ENCODE measurements at regions not wholly inside any gene's neighbourhood (a gene's known extent, or its start where the extent isn't known, plus 50 kb on each side); places are given as distances from the start of the nearest gene placed in this dataset.

DNA sequence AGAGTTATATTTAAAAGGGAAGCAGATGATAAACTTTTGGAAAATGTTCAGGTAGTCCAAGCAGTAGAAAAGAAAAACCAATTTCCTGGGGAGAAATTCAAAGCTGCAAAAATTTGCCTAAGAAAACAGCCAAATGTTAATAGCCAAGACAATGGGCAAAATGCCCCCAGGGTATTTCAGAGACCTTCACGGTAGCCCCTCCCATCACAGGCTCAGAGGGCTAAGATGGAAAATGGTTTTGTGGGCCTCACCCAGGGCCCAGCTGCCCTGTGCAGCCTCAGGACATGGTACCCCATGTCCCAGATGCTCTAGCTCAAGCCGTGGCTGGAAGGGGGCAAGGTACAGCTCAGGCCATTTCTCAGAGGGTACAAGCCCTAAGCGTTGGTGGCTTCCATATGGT lies 391.0 kb downstream of the ZIC4 start:
- no peaks in the 10 kb centered on the region for H4K20me1 ChIP-seq (ENCODE audit: control insufficient read depth, insufficient read depth)
- no peak for FAIRE-seq
- ChIA-PET CTCF (no interaction called here), RAD21 (ENCODE audit: unreplicated experiment) (no interaction called here), SMC1A (ENCODE audit: uncharacterized antibody, unreplicated experiment) (interaction anchor here (0.6 kb wide), 1 partner anchor 461 kb away, joined by 3 read pairs; no protein-coding TSS in a partner anchor), POLR2A (no interaction called here)
- no peak overlapping the region for H3K27ac ChIP-seq (ENCODE audit: control insufficient read depth, insufficient read depth)
- no peak overlapping the region for H3K4me3 ChIP-seq
- H2AFZ ChIP-seq (ENCODE audit: control insufficient read depth, low read depth, low read length): no peak overlapping the region
- BruUV-seq (replicated peaks): no TSS peak
- no peak overlapping the region for H3K4me2 ChIP-seq (ENCODE audit: control insufficient read depth, insufficient read depth)
- no peaks in the 10 kb centered on the region for H3K36me3 ChIP-seq (ENCODE audit: control insufficient read depth in 2 of 2, insufficient read depth in 2 of 2, low read length in 1 of 2)
- DNase-seq (ENCODE audit: low read depth, low spot score): no peak
- H3K27me3 ChIP-seq (replicated peaks in 1 of 2; ENCODE audit: control insufficient read depth in 2 of 2, insufficient read depth in 2 of 2, low read length in 1 of 2): no peaks in the 10 kb centered on the region
- in situ Hi-C loops (cut with MboI): no loop called here
- H3K79me2 ChIP-seq (ENCODE audit: control insufficient read depth, insufficient read depth, low read length): no peaks in the 10 kb centered on the region
- ATAC-seq: no peak
- H3K4me1 ChIP-seq (ENCODE audit: control insufficient read depth, insufficient read depth, low read length): no peaks in the 10 kb centered on the region
- H3K9ac ChIP-seq (ENCODE audit: control insufficient read depth, insufficient read depth, low read length): no peak overlapping the region
- no peak for TF ChIP-seq FOS (IDR thresholded peaks at IDR 0.05; ENCODE audit: borderline replicate concordance, extremely low read depth, insufficient read length)
- TF ChIP-seq SMAD5 (IDR thresholded peaks at IDR 0.05; ENCODE audit: low read depth): no peak
- TF ChIP-seq ZNF207 (IDR thresholded peaks at IDR 0.05; ENCODE audit: borderline replicate concordance): no peak
- no peaks in the 10 kb centered on the region for H3K9me3 ChIP-seq (replicated peaks; ENCODE audit: control insufficient read depth, insufficient read depth, low read length)
- 8% methylated on average over 3 of the region's 3 CpGs for WGBS (ENCODE audit: insufficient coverage, insufficient replicate concordance, low lambda C conversion rate, missing lambda C conversion rate)
- intact Hi-C loops (cut with micrococcal nuclease; ENCODE audit: unreplicated experiment): no loop called here

DNA sequence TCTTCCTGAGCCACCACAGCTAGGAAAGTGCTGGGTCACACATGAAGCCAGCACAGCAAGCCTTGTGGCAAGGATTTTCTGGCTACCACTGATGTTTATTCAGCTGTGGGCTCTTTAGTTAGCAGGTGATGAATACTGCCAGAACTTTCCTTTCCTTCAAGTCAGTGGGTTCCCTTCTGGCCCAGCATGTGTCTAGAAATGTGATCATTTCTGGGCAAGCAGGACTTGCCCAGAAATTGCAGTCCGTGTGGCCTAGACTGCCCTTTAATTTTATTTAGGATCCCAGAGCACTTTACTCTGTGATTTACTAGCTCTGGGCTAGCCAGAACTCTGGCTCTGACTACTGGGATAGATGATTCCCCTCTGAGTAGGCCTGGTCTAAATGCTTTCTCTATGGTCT lies 397.5 kb downstream of the ZIC4 start:
- CTCF ChIA-PET: no interaction called here
- SMC1A ChIA-PET (ENCODE audit: uncharacterized antibody, unreplicated experiment): no interaction called here
- Histone ChIP-seq H3K36me3 (ENCODE audit: control insufficient read depth in 2 of 2, insufficient read depth in 2 of 2, low read length in 1 of 2) (no peaks in the 10 kb centered on the region), H3K9me3 (replicated peaks; ENCODE audit: control insufficient read depth, insufficient read depth, low read length) (no peaks in the 10 kb centered on the region), H4K20me1 (ENCODE audit: control insufficient read depth, insufficient read depth) (no peaks in the 10 kb centered on the region), H2AFZ (ENCODE audit: control insufficient read depth, low read depth, low read length) (no peak overlapping the region), H3K4me1 (ENCODE audit: control insufficient read depth, insufficient read depth, low read length) (no peaks in the 10 kb centered on the region), H3K27me3 (replicated peaks in 1 of 2; ENCODE audit: control insufficient read depth in 2 of 2, insufficient read depth in 2 of 2, low read length in 1 of 2) (no peaks in the 10 kb centered on the region), H3K4me3 (no peak overlapping the region), H3K79me2 (ENCODE audit: control insufficient read depth, insufficient read depth, low read length) (no peaks in the 10 kb centered on the region), H3K27ac (ENCODE audit: control insufficient read depth, insufficient read depth) (no peak overlapping the region), H3K4me2 (ENCODE audit: control insufficient read depth, insufficient read depth) (no peak overlapping the region), H3K9ac (ENCODE audit: control insufficient read depth, insufficient read depth, low read length) (no peak overlapping the region)
- in situ Hi-C loops (cut with MboI): no loop called here
- intact Hi-C loops (cut with micrococcal nuclease; ENCODE audit: unreplicated experiment): no loop called here
- no TSS peak for BruUV-seq (replicated peaks)
- RAD21 ChIA-PET (ENCODE audit: unreplicated experiment): no interaction called here
- 0% methylated on average over 1 of the region's 1 CpG for WGBS (ENCODE audit: insufficient coverage, insufficient replicate concordance, low lambda C conversion rate, missing lambda C conversion rate)
- DNase-seq (ENCODE audit: low read depth, low spot score): no peak
- no peak for ATAC-seq
- POLR2A ChIA-PET: no interaction called here
- FAIRE-seq: no peak
- TF ChIP-seq SMAD5 (IDR thresholded peaks at IDR 0.05; ENCODE audit: low read depth) (no peak), PAX5 (IDR thresholded peaks at IDR 0.05; ENCODE audit: borderline replicate concordance, low read depth, low read length) (no peak), NR2C1 (IDR thresholded peaks at IDR 0.05) (no peak), NBN (IDR thresholded peaks at IDR 0.05) (no peak), SIN3A (IDR thresholded peaks at IDR 0.05; ENCODE audit: low read depth, low read length) (no peak), YY1 (IDR thresholded peaks at IDR 0.05; ENCODE audit: low read depth, low read length) (no peak), TCF7 (IDR thresholded peaks at IDR 0.05; ENCODE audit: borderline replicate concordance) (no peak), MTA2 (IDR thresholded peaks at IDR 0.05; ENCODE audit: low read depth) (no peak), CHD1 (IDR thresholded peaks at IDR 0.05; ENCODE audit: low read depth, low read length) (no peak), ZNF622 (IDR thresholded peaks at IDR 0.05) (no peak), MXI1 (IDR thresholded peaks at IDR 0.05; ENCODE audit: low read depth, low read length) (no peak)
- TF ChIP-seq, protein P1, sequence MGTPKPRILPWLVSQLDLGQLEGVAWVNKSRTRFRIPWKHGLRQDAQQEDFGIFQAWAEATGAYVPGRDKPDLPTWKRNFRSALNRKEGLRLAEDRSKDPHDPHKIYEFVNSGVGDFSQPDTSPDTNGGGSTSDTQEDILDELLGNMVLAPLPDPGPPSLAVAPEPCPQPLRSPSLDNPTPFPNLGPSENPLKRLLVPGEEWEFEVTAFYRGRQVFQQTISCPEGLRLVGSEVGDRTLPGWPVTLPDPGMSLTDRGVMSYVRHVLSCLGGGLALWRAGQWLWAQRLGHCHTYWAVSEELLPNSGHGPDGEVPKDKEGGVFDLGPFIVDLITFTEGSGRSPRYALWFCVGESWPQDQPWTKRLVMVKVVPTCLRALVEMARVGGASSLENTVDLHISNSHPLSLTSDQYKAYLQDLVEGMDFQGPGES (IDR thresholded peaks at IDR 0.05): no peak
- TF ChIP-seq, protein P2, sequence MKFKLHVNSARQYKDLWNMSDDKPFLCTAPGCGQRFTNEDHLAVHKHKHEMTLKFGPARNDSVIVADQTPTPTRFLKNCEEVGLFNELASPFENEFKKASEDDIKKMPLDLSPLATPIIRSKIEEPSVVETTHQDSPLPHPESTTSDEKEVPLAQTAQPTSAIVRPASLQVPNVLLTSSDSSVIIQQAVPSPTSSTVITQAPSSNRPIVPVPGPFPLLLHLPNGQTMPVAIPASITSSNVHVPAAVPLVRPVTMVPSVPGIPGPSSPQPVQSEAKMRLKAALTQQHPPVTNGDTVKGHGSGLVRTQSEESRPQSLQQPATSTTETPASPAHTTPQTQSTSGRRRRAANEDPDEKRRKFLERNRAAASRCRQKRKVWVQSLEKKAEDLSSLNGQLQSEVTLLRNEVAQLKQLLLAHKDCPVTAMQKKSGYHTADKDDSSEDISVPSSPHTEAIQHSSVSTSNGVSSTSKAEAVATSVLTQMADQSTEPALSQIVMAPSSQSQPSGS (IDR thresholded peaks at IDR 0.05; ENCODE audit: low read length): no peak
- TF ChIP-seq, protein P3, sequence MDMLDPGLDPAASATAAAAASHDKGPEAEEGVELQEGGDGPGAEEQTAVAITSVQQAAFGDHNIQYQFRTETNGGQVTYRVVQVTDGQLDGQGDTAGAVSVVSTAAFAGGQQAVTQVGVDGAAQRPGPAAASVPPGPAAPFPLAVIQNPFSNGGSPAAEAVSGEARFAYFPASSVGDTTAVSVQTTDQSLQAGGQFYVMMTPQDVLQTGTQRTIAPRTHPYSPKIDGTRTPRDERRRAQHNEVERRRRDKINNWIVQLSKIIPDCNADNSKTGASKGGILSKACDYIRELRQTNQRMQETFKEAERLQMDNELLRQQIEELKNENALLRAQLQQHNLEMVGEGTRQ (IDR thresholded peaks at IDR 0.05; ENCODE audit: borderline replicate concordance, low read depth, low read length): no peak
- TF ChIP-seq, protein P4, sequence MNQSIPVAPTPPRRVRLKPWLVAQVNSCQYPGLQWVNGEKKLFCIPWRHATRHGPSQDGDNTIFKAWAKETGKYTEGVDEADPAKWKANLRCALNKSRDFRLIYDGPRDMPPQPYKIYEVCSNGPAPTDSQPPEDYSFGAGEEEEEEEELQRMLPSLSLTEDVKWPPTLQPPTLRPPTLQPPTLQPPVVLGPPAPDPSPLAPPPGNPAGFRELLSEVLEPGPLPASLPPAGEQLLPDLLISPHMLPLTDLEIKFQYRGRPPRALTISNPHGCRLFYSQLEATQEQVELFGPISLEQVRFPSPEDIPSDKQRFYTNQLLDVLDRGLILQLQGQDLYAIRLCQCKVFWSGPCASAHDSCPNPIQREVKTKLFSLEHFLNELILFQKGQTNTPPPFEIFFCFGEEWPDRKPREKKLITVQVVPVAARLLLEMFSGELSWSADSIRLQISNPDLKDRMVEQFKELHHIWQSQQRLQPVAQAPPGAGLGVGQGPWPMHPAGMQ (IDR thresholded peaks at IDR 0.05; ENCODE audit: borderline replicate concordance): no peak
